OCI-LY7 (cell line): ENCODE measurements at regions not wholly inside any gene's neighbourhood (a gene's known extent, or its start where the extent isn't known, plus 50 kb on each side); places are given as distances from the start of the nearest gene placed in this dataset.

Source experiments
- EZH2phosphoT487 ChIP-seq: fragments of 200-600 bp; sonication (generic); IDR thresholded peaks from 2 replicates; pipeline ENCODE4 v1.6.1; 2018; ENCODE audit warnings: low read depth, borderline replicate concordance, mild to moderate bottlenecking, mixed run types, antibody characterized with exemption, low read length, moderate library complexity, mixed read lengths
- TF ChIP-seq, protein P1 (sequence below): fragments of 200-600 bp; sonication (generic); conservative IDR thresholded peaks from 2 replicates; pipeline ENCODE4 v1.5.1; 2014; ENCODE audit warnings: mild to moderate bottlenecking, antibody characterized with exemption, low read length, moderate library complexity, mixed read lengths

DNA sequence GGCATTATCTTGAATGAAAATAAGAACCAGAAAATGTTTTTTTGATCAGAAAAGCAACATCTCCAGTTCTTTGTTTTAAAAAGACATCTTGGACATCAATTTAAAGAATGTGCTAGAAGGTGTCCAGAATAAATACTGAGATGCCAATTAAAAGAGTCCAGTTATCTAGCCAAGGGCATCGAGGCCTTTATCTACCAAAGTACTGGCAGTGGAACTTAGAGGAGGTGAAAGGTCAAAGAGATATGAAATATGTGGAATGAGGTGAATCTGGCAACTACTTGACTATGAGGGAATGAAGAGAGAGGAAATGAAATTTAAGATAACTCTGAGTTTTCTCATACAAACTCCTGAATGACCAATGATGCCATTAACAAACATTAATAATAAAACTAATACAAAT lies 154.3 kb upstream of the GNAI1 start:
- TF ChIP-seq EZH2phosphoT487 = no peak
- TF ChIP-seq, protein P1, sequence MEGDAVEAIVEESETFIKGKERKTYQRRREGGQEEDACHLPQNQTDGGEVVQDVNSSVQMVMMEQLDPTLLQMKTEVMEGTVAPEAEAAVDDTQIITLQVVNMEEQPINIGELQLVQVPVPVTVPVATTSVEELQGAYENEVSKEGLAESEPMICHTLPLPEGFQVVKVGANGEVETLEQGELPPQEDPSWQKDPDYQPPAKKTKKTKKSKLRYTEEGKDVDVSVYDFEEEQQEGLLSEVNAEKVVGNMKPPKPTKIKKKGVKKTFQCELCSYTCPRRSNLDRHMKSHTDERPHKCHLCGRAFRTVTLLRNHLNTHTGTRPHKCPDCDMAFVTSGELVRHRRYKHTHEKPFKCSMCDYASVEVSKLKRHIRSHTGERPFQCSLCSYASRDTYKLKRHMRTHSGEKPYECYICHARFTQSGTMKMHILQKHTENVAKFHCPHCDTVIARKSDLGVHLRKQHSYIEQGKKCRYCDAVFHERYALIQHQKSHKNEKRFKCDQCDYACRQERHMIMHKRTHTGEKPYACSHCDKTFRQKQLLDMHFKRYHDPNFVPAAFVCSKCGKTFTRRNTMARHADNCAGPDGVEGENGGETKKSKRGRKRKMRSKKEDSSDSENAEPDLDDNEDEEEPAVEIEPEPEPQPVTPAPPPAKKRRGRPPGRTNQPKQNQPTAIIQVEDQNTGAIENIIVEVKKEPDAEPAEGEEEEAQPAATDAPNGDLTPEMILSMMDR = no peak
